ENCODE measurements at regions not wholly inside any gene's neighbourhood (a gene's known extent, or its start where the extent isn't known, plus 50 kb on each side); places are given as distances from the start of the nearest gene placed in this dataset.

- WGBS (ENCODE audit: extremely low coverage, insufficient read length, low lambda C conversion rate): no CpG with 5 or more reads among the region's 4 CpGs
- H3K4me1 Mint-ChIP-seq: peaks cover 19 to 27% of the 10 kb centered on the region in 2 experiments
These were observed 174.1 kb upstream of the FSTL4 start for GRCh38 chr5:133786420-133786819.

More at GRCh38 chr5:133786420-133786819, 174.1 kb upstream of the FSTL4 start:
- H3K4ac ChIP-seq (ENCODE audit: low read depth, low read length): no peak overlapping the region
- H3K18ac ChIP-seq (ENCODE audit: insufficient read length, low read depth, low read length): no peak overlapping the region
- no peak overlapping the region for H3T11ph ChIP-seq (ENCODE audit: low read length)
- no peak for TF ChIP-seq CTCF (conservative IDR thresholded peaks at IDR 0.05)
- H3K9ac ChIP-seq (ENCODE audit: extremely low read depth, insufficient read length, low read length): no peak overlapping the region
- no peak overlapping the region for H2AK5ac ChIP-seq (ENCODE audit: insufficient read length, low read length)
- no peaks in the 10 kb centered on the region for H3K36me3 Mint-ChIP-seq (ENCODE audit: insufficient read depth in 1 of 3, low read depth in 3 of 3)
- H2BK120ac ChIP-seq (ENCODE audit: low read depth, low read length, poor library complexity, severe bottlenecking): no peak overlapping the region
- H4K5ac ChIP-seq (ENCODE audit: insufficient read length, low read depth, low read length): no peak overlapping the region
- H3K27ac ChIP-seq (ENCODE audit: insufficient read length, low read depth, low read length): no peak overlapping the region
- H4K20me1 ChIP-seq (ENCODE audit: control insufficient read depth, insufficient read depth, insufficient read length): no peaks in the 10 kb centered on the region
- H3K27me3 Mint-ChIP-seq (ENCODE audit: low read depth): peaks cover 19% of the 10 kb centered on the region
- H3K4me2 ChIP-seq (ENCODE audit: insufficient read depth, insufficient read length, low read length): no peak overlapping the region
- no peak overlapping the region for H3K14ac ChIP-seq (ENCODE audit: insufficient read depth, low read length)
- H3K79me2 ChIP-seq (ENCODE audit: insufficient read depth, low read length): no peaks in the 10 kb centered on the region
- H4K8ac ChIP-seq (replicated peaks; ENCODE audit: insufficient read length, low read depth, low read length): no peak overlapping the region
- H3K27ac Mint-ChIP-seq: no peak overlapping the region
- H3K79me1 ChIP-seq (ENCODE audit: insufficient read depth, low read depth, low read length, poor library complexity, severe bottlenecking): no peaks in the 10 kb centered on the region
- H3K4me3 Mint-ChIP-seq: no peak overlapping the region
- no peak overlapping the region for H2BK20ac ChIP-seq (ENCODE audit: low read depth, low read length, poor library complexity, severe bottlenecking)
- H3K9me3 ChIP-seq (ENCODE audit: control insufficient read depth, low read depth, low read length): no peaks in the 10 kb centered on the region
- no peak overlapping the region for H2AFZ ChIP-seq (ENCODE audit: low read length)
- H4K91ac ChIP-seq (ENCODE audit: insufficient read length, low read depth, low read length): no peak overlapping the region
- no peak overlapping the region for H3K56ac ChIP-seq (ENCODE audit: insufficient read length, low read depth, low read length)
- H3K23me2 ChIP-seq (ENCODE audit: insufficient read length, low read depth, low read length, poor library complexity, severe bottlenecking): no peaks in the 10 kb centered on the region
- H2BK15ac ChIP-seq (ENCODE audit: low read depth, low read length): no peak overlapping the region
- H3K27me3 ChIP-seq (ENCODE audit: insufficient read depth, low read length): no peaks in the 10 kb centered on the region
- H2BK12ac ChIP-seq (ENCODE audit: insufficient read length, low read depth, low read length): no peak overlapping the region
- no peak overlapping the region for H3K23ac ChIP-seq (ENCODE audit: insufficient read length, low read depth, low read length)
- no peaks in the 10 kb centered on the region; a peak in 1 of 5 replicates for H3K9me3 Mint-ChIP-seq
- peaks cover 3% of the 10 kb centered on the region; the same call in 1 of the 2 replicates for H3K4me1 ChIP-seq (ENCODE audit: insufficient read depth, low read length)
- peak; percentile 10 for DNase-seq
- H2BK5ac ChIP-seq (ENCODE audit: insufficient read length, low read length): no peak overlapping the region
